ENCODE measurements at regions not wholly inside any gene's neighbourhood (a gene's known extent, or its start where the extent isn't known, plus 50 kb on each side); places are given as distances from the start of the nearest gene placed in this dataset.

- TF ChIP-seq POLR2AphosphoS5 (IDR thresholded peaks at IDR 0.05; ENCODE audit: insufficient read depth in 1 of 2, low read depth in 1 of 2): no peak
- H3K4me1 ChIP-seq: no peaks in the 10 kb centered on the region
- intact Hi-C loops (cut with DNase I): no loop called here
- H3K4me3 ChIP-seq: no peak overlapping the region
- no peak for DNase-seq (ENCODE audit: extremely low spot score in 2 of 2)
- no peaks in the 10 kb centered on the region for H3K36me3 ChIP-seq
- H3K27me3 ChIP-seq: no peaks in the 10 kb centered on the region
- H3K9me3 ChIP-seq: no peaks in the 10 kb centered on the region
- no peak overlapping the region for H3K27ac ChIP-seq
Observed at GRCh38 chr7:23918286-23918685, 208.3 kb downstream of the STK31 start.

- no peak overlapping the region for H3K4me3 ChIP-seq
- DNase-seq (ENCODE audit: extremely low spot score in 2 of 2): no peak
- intact Hi-C loops (cut with DNase I): no loop called here
- H3K36me3 ChIP-seq: no peaks in the 10 kb centered on the region
- no peak overlapping the region for H3K27ac ChIP-seq
- no peaks in the 10 kb centered on the region for H3K27me3 ChIP-seq
- no peaks in the 10 kb centered on the region for H3K4me1 ChIP-seq
- no peaks in the 10 kb centered on the region for H3K9me3 ChIP-seq
- TF ChIP-seq POLR2A (IDR thresholded peaks at IDR 0.05) (no peak), CTCF (IDR thresholded peaks at IDR 0.05) (no peak), POLR2AphosphoS5 (IDR thresholded peaks at IDR 0.05; ENCODE audit: insufficient read depth in 1 of 2, low read depth in 1 of 2) (no peak)
Observed at GRCh38 chr7:23918856-23919255, 208.8 kb downstream of the STK31 start.

GRCh38 chr7:23925088-23925487, 215.1 kb downstream of the STK31 start:
- Histone ChIP-seq H3K27me3 (no peaks in the 10 kb centered on the region), H3K4me3 (no peak overlapping the region), H3K36me3 (no peaks in the 10 kb centered on the region), H3K4me1 (no peaks in the 10 kb centered on the region), H3K27ac (no peak overlapping the region), H3K9me3 (no peaks in the 10 kb centered on the region)
- DNase-seq (ENCODE audit: extremely low spot score in 2 of 2): no peak
- TF ChIP-seq POLR2AphosphoS5 (IDR thresholded peaks at IDR 0.05; ENCODE audit: insufficient read depth in 1 of 2, low read depth in 1 of 2) (no peak), CTCF (IDR thresholded peaks at IDR 0.05) (no peak), POLR2A (IDR thresholded peaks at IDR 0.05) (no peak)
- intact Hi-C loops (cut with DNase I): no loop called here

DNA sequence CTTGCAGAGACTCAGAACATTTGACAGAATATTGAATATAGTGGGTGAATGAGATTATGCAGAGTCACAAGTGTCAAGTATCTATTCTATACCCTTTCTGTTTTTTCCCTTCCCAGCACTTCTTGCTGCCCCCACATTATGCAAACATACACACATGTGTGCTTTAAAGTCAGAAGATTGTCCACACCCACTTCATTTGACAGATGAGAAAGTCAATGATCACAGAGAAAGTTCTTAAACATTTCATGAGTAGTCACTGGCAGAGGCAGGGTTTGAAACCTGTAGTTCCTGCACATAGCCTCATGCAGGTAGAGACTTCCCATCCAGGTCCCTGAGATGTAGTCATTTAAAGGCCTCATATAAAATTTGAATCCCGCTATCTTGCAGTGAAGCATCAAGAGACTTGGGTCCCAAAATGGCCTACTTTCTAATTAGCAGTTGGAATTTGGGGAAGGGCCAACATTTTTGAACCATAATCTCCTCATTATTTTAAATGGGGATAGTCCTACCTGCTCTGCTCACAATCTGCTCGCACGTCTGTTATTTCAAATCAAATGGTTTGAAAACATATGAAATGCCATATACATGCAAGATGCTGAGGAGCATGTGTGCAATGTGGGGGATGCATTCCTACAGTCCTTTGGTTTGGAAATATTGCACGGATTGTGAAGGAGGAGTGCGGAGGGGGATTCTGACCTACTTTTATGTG, 217.8 kb downstream of the STK31 start:
- Histone ChIP-seq H3K9me3 (no peaks in the 10 kb centered on the region), H3K4me1 (no peaks in the 10 kb centered on the region), H3K36me3 (no peaks in the 10 kb centered on the region), H3K4me3 (no peak overlapping the region), H3K27ac (no peak overlapping the region), H3K27me3 (no peaks in the 10 kb centered on the region)
- DNase-seq (ENCODE audit: extremely low spot score in 2 of 2): no peak
- TF ChIP-seq CTCF (IDR thresholded peaks at IDR 0.05) (no peak), POLR2AphosphoS5 (IDR thresholded peaks at IDR 0.05; ENCODE audit: insufficient read depth in 1 of 2, low read depth in 1 of 2) (no peak), POLR2A (IDR thresholded peaks at IDR 0.05) (no peak)
- intact Hi-C loops (cut with DNase I): no loop called here

- DNase-seq (ENCODE audit: extremely low spot score in 2 of 2): no peak
- Histone ChIP-seq H3K27ac (no peak overlapping the region), H3K36me3 (no peaks in the 10 kb centered on the region), H3K9me3 (no peaks in the 10 kb centered on the region), H3K4me3 (no peak overlapping the region), H3K27me3 (no peaks in the 10 kb centered on the region), H3K4me1 (no peaks in the 10 kb centered on the region)
- TF ChIP-seq POLR2A (IDR thresholded peaks at IDR 0.05) (no peak), POLR2AphosphoS5 (IDR thresholded peaks at IDR 0.05; ENCODE audit: insufficient read depth in 1 of 2, low read depth in 1 of 2) (no peak), CTCF (IDR thresholded peaks at IDR 0.05) (no peak)
- intact Hi-C loops (cut with DNase I): no loop called here
Observed at GRCh38 chr7:23928418-23928775, 218.4 kb downstream of the STK31 start.
